Liver (tissue), 8 donors: ENCODE measurements at regions not wholly inside any gene's neighbourhood (a gene's known extent, or its start where the extent isn't known, plus 50 kb on each side); places are given as distances from the start of the nearest gene placed in this dataset.
A peak's percentile ranks its signal among the peaks of the same experiment; 100 is the strongest.

ENCODE experiments used
- DNase-seq: peaks from one replicate; pipeline ENCODE4 v3.0.0-alpha.2; 2017; ENCODE audit warnings: low spot score
- H3K27ac ChIP-seq, 2 donors: one replicate each; pipeline ENCODE4 v1.7.0; 2013; ENCODE audit warnings: inconsistent platforms in 2 of 2, low read length in 2 of 2, control low read depth in 1 of 2, low read depth in 1 of 2, mild to moderate bottlenecking in 1 of 2
- H3K27me3 ChIP-seq, 4 donors: one replicate each; pipeline versions ENCODE4 v1.6.1 to v1.7.0; 2013; ENCODE audit warnings: low read length in 3 of 4, inconsistent platforms in 1 of 4, mild to moderate bottlenecking in 1 of 4, moderate library complexity in 1 of 4; ENCODE audit not compliant: control insufficient read depth in 4 of 4, insufficient read depth in 4 of 4
- H3K36me3 ChIP-seq, 4 donors: one replicate each; pipeline versions ENCODE4 v1.6.1 to v1.7.0; 2013; ENCODE audit warnings: low read length in 3 of 4, mild to moderate bottlenecking in 3 of 4, low read depth in 1 of 4, moderate library complexity in 1 of 4; ENCODE audit not compliant: control insufficient read depth in 4 of 4, insufficient read depth in 3 of 4
- H3K4me1 ChIP-seq, 4 donors: one replicate each; pipeline versions ENCODE4 v1.6.1 to v1.7.0; 2013; ENCODE audit warnings: low read length in 3 of 4, mild to moderate bottlenecking in 3 of 4, moderate library complexity in 1 of 4; ENCODE audit not compliant: control insufficient read depth in 4 of 4, insufficient read depth in 4 of 4
- H3K4me3 ChIP-seq, 3 donors: one replicate each; pipeline versions ENCODE4 v1.6.1 to v1.7.0; 2013; ENCODE audit warnings: low read length in 3 of 3, control low read depth in 1 of 3, low read depth in 1 of 3, mild to moderate bottlenecking in 1 of 3
- H3K9ac ChIP-seq, 2 donors: one replicate each; pipeline ENCODE4 v1.7.0; 2013; ENCODE audit warnings: low read length in 2 of 2, mild to moderate bottlenecking in 2 of 2, moderate library complexity in 2 of 2, control low read depth in 1 of 2, low read depth in 1 of 2
- H3K9me3 ChIP-seq, 4 donors: one replicate each; pipeline versions ENCODE4 v1.6.1 to v1.7.0; 2013; ENCODE audit warnings: low read length in 3 of 4; ENCODE audit not compliant: control insufficient read depth in 4 of 4
- ATF3 ChIP-seq: IDR thresholded peaks from 2 replicates; pipeline ENCODE4 v1.6.1; 2016; ENCODE audit warnings: antibody characterized with exemption
- CTCF ChIP-seq: fragments of 150-350 bp; IDR thresholded peaks from 2 replicates; pipeline ENCODE4 v1.5.1; 2017; ENCODE audit warnings: improper control_type of control experiment, low read depth, low read length; ENCODE audit not compliant: missing input control
- EGR1 ChIP-seq, 2 donors: IDR thresholded peaks; 2 replicates each; pipeline ENCODE4 v1.6.1; 2016 to 2018; ENCODE audit warnings: antibody characterized with exemption in 2 of 2, low read depth in 2 of 2
- FOXA1 ChIP-seq: IDR thresholded peaks from 2 replicates; pipeline ENCODE4 v1.6.1; 2016; ENCODE audit warnings: antibody characterized with exemption
- FOXA2 ChIP-seq: IDR thresholded peaks from 2 replicates; pipeline ENCODE4 v1.6.1; 2016; ENCODE audit warnings: antibody characterized with exemption
- GABPA ChIP-seq, 2 donors: IDR thresholded peaks in 1 of 2; conservative IDR thresholded peaks in 1 of 2; 2 replicates each; pipeline ENCODE4 v1.6.1; 2016; ENCODE audit warnings: antibody characterized with exemption in 2 of 2, mild to moderate bottlenecking in 1 of 2, moderate library complexity in 1 of 2
- HNF4A ChIP-seq, 2 donors: conservative IDR thresholded peaks; 2 replicates each; pipeline ENCODE4 v1.6.1; 2016; ENCODE audit warnings: antibody characterized with exemption in 2 of 2, mild to moderate bottlenecking in 2 of 2
- JUND ChIP-seq, 2 donors: IDR thresholded peaks; 2 replicates each; pipeline ENCODE4 v1.6.1; 2016; ENCODE audit warnings: antibody characterized with exemption in 2 of 2
- MAX ChIP-seq: IDR thresholded peaks from 2 replicates; pipeline ENCODE4 v1.6.1; 2016; ENCODE audit warnings: antibody characterized with exemption
- NR2F2 ChIP-seq: IDR thresholded peaks from 2 replicates; pipeline ENCODE4 v1.6.1; 2016; ENCODE audit warnings: antibody characterized with exemption
- RAD21 ChIP-seq, 2 donors: IDR thresholded peaks; 2 replicates each; pipeline ENCODE4 v1.6.1; 2016; ENCODE audit warnings: antibody characterized with exemption in 2 of 2, mild to moderate bottlenecking in 2 of 2
- REST ChIP-seq: IDR thresholded peaks from 2 replicates; pipeline ENCODE4 v1.6.1; 2016; ENCODE audit warnings: antibody characterized with exemption, mild to moderate bottlenecking
- RXRA ChIP-seq, 2 donors: IDR thresholded peaks; 2 replicates each; pipeline ENCODE4 v1.6.1; 2017 to 2018; ENCODE audit warnings: antibody characterized with exemption in 2 of 2, mild to moderate bottlenecking in 1 of 2
- SP1 ChIP-seq: IDR thresholded peaks from 2 replicates; pipeline ENCODE4 v1.6.1; 2018; ENCODE audit warnings: antibody characterized with exemption, mild to moderate bottlenecking
- TAF1 ChIP-seq: conservative IDR thresholded peaks from 2 replicates; pipeline ENCODE4 v1.6.1; 2016; ENCODE audit warnings: antibody characterized with exemption, mild to moderate bottlenecking
- YY1 ChIP-seq: IDR thresholded peaks from 2 replicates; pipeline ENCODE4 v1.6.1; 2016; ENCODE audit warnings: antibody characterized with exemption, mild to moderate bottlenecking
- ZBTB33 ChIP-seq: IDR thresholded peaks from 2 replicates; pipeline ENCODE4 v1.6.1; 2016; ENCODE audit warnings: antibody characterized with exemption
- WGBS: extraction: QIAGEN DNeasy Blood & Tissue Kit; methylation state at CpG from one replicate; pipeline ENCODE4 v1.1.7; 2013; 5-methylcytosine and 5-hydroxymethylcytosine counted together
- donor health status: healthy.
- donor health status: healthy.
- donor health status: healthy.
- donor health status: healthy.
- donor health status: healthy.

GRCh38 chr4:156191044-156191781, 237.5 kb upstream of the CTSO start:
- peaks cover 0 to 42% (median 29%) of the 10 kb centered on the region in 4 donors for H3K4me1 ChIP-seq
- no peaks in the 10 kb centered on the region for H3K9me3 ChIP-seq
- peak overlapping the region in 1 of 2 donors; percentile 36 for H3K9ac ChIP-seq
- WGBS, result 30% methylated on average over 2 of the region's 2 CpGs
- no peak for TF ChIP-seq CTCF
- TF ChIP-seq FOXA1, result no peak
- TF ChIP-seq RAD21 (IDR thresholded peaks at IDR 0.05), result no peak
- TF ChIP-seq JUND (IDR thresholded peaks at IDR 0.05), result no peak
- TF ChIP-seq EGR1 (IDR thresholded peaks at IDR 0.05; ENCODE audit: low read depth in 2 of 2), result no peak
- no peak for TF ChIP-seq TAF1
- no peaks in the 10 kb centered on the region for H3K36me3 ChIP-seq
- no peaks in the 10 kb centered on the region for H3K27me3 ChIP-seq
- DNase-seq, result no peak
- H3K27ac ChIP-seq, result peak overlapping the region; percentile 54 to 63
- H3K4me3 ChIP-seq, result no peak overlapping the region

GRCh38 chr4:156190615-156191014, 236.9 kb upstream of the CTSO start:
- Histone ChIP-seq H3K4me1 (peaks cover 0 to 42% (median 29%) of the 10 kb centered on the region in 4 donors), H3K9me3 (no peaks in the 10 kb centered on the region), H3K27ac (no peak overlapping the region), H3K27me3 (no peaks in the 10 kb centered on the region), H3K9ac (no peak overlapping the region), H3K4me3 (no peak overlapping the region), H3K36me3 (no peaks in the 10 kb centered on the region)
- no peak for TF ChIP-seq RXRA (IDR thresholded peaks at IDR 0.05)
- DNase-seq, result no peak
- 82% methylated on average over 1 of the region's 1 CpG for WGBS

- Histone ChIP-seq H3K4me3 (no peak overlapping the region), H3K27ac (no peak overlapping the region), H3K9ac (no peak overlapping the region), H3K27me3 (no peaks in the 10 kb centered on the region), H3K9me3 (no peaks in the 10 kb centered on the region), H3K4me1 (peaks cover 0 to 38% (median 24%) of the 10 kb centered on the region in 4 donors), H3K36me3 (no peaks in the 10 kb centered on the region)
- no peak for DNase-seq
- WGBS, result 93% methylated on average over 1 of the region's 1 CpG
- TF ChIP-seq ATF3, result no peak
- TF ChIP-seq MAX, result no peak
- TF ChIP-seq JUND (IDR thresholded peaks at IDR 0.05), result no peak
- TF ChIP-seq NR2F2, result no peak
- TF ChIP-seq ZBTB33, result no peak
- no peak for TF ChIP-seq FOXA2
- TF ChIP-seq HNF4A (conservative IDR thresholded peaks at IDR 0.05), result no peak
- TF ChIP-seq RAD21 (IDR thresholded peaks at IDR 0.05), result no peak
- TF ChIP-seq YY1, result no peak
- TF ChIP-seq TAF1, result no peak
- TF ChIP-seq CTCF, result no peak
- no peak for TF ChIP-seq FOXA1
- no peak for TF ChIP-seq GABPA (IDR thresholded peaks at IDR 0.05 in 1 of 2, conservative IDR thresholded peaks at IDR 0.05 in 1 of 2)
- no peak for TF ChIP-seq SP1
- no peak for TF ChIP-seq RXRA (IDR thresholded peaks at IDR 0.05)
- no peak for TF ChIP-seq EGR1 (IDR thresholded peaks at IDR 0.05; ENCODE audit: low read depth in 2 of 2)
- TF ChIP-seq REST, result no peak
Measured at GRCh38 chr4:156188596-156188995, 234.9 kb upstream of the CTSO start.
